NCI-H69 (cell line): ENCODE measurements at regions not wholly inside any gene's neighbourhood (a gene's known extent, or its start where the extent isn't known, plus 50 kb on each side); places are given as distances from the start of the nearest gene placed in this dataset.

Experiments used
- DNase-seq: peaks from one replicate; lab custom pipeline; 2025; lab: John Stamatoyannopoulos, UW

GRCh38 chr10:78938695-78939672, 129.8 kb upstream of the ZMIZ1 start:
- DNase-seq, result no peak

GRCh38 chr10:78942091-78942501, 126.7 kb upstream of the ZMIZ1 start:
- DNase-seq, result no peak

GRCh38 chr10:78944723-78945312, 123.9 kb upstream of the ZMIZ1 start:
- no peak for DNase-seq

GRCh38 chr10:78945838-78946237, 122.9 kb upstream of the ZMIZ1 start:
- no peak for DNase-seq

GRCh38 chr10:78947226-78947625, 121.5 kb upstream of the ZMIZ1 start:
- peak; percentile 49 for DNase-seq

GRCh38 chr10:78947733-78948132, 121.0 kb upstream of the ZMIZ1 start:
- DNase-seq, result no peak

DNA sequence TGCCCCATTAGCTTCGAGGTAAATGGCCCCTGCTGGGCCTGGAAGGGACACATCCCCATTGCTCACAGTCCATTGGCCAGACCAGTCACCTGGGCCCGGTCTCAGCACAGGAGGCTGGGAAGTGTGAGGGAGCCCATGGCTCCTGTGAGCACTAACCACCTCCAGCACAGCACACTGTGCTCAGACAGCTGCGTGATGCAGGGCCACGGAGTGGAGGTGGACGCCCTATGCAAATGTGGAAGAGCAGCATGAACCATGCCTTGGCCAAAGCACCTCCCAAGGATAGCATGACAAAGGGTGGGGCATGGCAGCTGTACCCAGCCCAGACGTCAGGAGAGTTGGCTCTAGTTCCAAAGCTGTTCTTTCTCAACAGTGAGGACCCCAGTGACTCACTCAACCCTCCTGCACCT, 120.1 kb upstream of the ZMIZ1 start:
- DNase-seq, result no peak

DNA sequence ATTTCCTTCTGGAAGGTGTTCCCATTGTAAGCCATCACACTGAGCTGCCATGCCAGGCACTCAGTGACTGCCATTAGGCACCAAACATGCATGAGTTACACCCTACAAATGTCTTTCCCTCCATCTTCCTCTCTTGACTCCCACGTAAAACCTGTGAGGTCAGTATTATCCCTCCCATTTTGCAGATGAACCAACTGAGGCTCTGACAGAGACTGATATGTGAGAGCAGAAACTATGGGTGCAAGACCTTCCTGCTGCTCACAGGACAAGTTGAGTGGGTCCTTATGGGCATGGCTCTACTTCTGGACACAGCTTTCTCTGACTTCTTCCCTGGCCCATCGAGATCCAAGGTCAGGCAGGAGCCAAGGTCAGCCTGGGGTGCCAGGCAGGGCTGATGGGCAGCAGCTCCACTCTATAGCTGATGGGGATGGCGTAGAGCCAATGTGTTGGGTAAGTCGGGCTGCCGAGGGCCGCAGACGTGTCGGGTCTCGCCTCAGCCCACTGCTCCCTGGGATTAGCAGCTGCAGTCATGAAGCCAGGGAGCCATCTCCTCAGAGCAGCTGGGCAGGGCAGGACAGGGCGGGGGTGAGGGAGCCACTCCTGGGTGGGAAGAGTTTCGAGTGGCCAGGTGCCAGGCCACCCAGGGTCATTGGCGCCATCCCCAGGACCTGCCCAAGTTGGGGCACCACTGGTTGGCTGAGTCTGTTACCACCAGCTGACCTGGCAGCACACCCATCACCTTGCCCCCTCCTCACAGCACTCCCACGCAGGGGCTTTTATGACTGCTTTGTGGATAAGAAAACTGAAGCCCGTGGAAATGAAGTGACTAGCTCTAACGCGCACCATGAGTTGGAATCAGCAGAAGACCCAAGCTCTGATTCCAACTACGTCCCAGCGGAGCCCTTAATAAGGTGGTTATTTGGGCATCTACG, 117.8 kb upstream of the ZMIZ1 start:
- DNase-seq, result peak; percentile 57

DNA sequence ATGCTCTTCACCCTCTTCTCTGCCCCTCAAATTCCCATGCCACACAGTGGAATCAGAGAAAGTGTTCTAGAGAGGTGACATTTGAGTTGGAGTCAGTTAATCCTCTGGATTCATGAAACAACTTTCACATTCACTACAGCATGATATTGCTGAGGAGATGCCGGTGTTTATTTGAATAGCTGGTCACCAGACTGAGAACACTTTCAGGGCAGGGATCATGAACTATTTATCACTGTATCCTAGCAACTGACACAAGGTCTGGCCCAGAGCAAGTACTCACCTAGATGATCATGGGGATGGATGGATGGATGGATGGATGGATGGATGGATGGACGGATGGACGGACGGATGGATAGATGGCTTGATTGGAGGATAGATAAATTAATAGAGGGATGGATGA, 116.7 kb upstream of the ZMIZ1 start:
- DNase-seq, result no peak

DNA sequence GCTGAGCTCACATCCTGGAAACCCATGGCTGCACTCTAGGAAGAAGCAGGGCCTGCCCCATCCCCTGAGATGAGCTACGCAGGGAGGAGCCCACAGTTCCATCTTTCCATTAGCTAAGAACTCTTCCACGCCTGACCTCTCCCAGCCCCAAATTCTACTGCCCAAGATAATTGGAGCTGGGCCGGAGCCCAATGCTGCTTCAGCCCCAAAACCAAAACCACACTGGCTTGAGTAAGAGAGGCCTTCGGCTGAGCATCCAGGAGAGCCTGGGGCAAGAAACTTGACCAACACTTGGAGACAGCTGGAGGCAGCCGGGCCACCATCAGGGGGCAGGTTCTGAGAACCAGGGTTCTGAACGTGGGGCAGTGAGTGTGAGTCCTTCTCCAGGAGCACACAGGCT, 116.1 kb upstream of the ZMIZ1 start:
- DNase-seq, result no peak

DNA sequence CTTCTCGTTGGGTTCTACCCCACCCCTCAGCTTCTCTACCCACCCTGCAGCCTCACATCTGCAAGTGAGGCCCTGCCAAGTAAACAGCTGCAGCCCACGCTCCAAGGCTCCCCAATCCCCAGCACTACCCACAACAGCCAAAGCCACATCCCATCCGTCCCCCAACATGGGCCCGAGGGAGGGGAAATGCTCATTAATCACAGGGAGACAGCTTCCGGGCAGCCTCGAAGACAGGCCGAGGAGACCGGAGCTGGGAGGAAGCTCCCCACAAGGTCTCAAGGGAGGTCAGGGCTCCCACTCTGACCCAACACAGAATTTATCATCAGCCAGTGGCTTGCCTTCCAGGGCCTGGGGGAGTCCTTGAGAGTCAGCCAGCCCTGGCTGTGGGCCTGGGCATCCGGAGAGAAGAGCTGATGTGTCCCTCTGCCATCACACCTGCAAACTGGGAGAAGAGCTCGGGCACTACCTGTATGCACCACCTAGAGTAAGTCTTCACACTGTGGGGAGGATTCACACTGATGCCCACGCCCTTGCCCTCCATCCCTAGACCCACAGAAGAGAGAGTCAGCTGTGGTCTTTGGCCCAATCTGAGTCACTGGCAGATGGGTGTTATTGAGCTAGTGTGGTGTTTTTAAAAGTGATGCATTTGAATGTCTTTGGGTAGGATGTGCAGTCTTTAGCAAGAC, 115.5 kb upstream of the ZMIZ1 start:
- no peak for DNase-seq

DNA sequence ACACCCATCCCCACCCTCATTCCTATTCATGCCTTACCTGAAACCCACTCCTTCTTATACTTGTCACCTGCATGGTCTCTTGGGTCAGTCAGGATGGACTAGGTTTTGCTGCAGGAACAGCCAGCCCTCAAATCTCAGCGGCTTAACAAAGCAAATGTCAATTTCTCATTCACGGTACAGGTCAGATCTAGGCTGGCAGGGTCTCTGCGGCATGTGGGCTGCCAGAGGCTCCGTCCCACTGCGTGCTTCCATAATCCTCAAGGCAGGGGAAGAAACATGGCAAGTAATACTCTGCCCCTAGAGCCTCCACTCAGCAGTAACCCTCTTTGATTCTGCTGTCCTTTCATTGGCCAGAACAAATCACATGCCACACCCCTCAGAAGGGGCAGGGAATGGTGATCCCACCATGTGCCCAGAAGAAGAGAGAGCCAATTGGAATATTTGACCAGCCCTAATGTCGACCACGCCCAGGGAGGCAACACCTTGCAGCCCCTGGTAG, 114.9 kb upstream of the ZMIZ1 start:
- DNase-seq, result no peak

- no peak for DNase-seq
These were observed 114.1 kb upstream of the ZMIZ1 start for GRCh38 chr10:78954689-78955088.

- no peak for DNase-seq
These were observed 113.6 kb upstream of the ZMIZ1 start for GRCh38 chr10:78955206-78955605.

DNA sequence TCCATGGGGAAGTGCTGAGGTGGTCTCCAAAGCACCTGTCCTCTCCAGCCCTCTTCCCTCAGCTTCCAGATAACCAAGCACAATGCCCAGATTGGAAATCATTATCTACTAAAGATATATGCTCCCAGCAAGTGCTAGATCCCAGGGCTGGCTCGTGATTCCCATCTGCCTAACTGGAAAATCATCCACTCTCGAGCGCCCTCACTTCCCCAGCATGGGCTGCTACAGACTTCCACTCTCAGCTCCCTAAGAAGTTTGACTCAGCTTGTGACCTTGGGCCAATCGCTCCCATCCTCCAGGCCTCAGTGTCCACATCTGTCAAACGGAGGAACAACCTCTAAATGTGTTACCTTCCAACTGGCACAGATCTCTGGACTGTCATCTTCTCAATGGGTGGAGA, 112.4 kb upstream of the ZMIZ1 start:
- no peak for DNase-seq

- no peak for DNase-seq
These were observed 111.2 kb upstream of the ZMIZ1 start for GRCh38 chr10:78957471-78958039.

DNA sequence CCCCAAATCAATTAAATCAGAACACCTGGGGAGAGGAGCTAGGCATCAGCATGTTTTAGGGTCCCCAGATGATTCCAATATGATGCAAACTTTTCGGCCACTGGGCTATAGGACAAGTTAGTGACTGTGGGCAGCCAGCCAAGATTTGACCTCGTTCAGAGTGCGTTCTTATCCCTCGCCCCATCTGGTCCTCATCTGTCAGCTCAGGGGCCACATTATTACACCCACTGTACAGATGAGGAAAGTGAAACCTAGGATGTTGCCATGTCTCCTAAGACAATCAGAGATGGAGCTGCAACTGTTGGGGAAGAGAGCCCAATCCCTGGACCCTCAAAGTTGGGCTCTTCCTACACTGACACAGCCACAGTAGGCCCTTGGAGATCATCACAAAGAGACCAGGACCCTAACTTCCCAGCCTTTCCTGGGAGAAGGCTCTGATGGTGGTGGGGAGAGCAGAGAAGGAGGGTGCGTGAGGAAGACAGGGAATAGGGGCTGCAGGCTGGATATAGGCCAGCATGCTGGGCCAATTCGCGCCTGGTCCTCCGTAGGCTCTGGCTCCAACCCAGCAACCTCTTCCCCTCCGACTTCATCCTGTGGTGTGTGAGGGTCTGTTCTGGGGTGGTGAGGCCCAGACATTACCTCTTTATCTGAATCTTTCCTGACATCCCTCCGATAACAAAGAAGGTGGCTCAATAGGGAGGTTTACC, 109.4 kb upstream of the ZMIZ1 start:
- peak; percentile 8 for DNase-seq

DNA sequence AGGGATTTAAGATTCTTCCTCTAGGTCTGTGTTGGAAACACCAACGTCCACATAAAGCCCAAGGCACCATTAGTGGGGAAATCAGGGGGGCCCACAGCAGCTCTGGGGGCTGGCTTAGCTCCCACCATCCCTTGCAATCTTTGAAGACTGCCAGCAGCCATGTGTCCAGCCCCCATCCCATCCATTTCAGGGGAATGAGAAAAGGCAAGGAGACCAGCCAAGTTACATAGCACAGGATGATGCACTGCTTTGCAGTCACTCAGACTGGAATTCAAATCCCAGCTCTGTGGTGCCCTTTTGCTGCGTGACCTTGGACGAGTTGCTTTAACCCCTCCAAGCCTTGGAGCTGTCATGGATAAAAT, 108.9 kb upstream of the ZMIZ1 start:
- DNase-seq, result no peak

DNA sequence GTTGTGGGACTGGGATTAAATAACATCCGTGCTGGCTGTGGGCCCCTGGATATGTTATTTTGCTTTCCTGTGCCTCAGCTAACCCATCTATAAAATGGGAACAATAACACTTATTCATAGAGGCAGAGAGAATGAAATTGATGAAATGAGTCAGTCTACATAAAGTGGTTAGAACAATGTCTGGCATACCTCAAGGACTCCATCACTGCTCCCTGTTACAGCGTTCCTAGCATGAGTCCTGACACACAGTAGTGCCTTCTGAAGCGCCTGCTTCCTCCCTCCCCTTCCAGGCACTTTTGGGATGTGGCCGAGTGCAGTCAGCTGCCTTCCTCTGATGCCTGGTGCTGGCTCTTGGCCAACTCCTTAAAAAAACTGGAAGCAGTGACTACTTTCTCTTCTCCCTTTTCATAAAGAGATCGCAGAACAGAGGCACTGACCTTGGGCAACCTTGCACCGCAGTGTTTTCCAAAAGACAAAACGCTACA, 108.4 kb upstream of the ZMIZ1 start:
- DNase-seq, result peak; percentile 35

DNA sequence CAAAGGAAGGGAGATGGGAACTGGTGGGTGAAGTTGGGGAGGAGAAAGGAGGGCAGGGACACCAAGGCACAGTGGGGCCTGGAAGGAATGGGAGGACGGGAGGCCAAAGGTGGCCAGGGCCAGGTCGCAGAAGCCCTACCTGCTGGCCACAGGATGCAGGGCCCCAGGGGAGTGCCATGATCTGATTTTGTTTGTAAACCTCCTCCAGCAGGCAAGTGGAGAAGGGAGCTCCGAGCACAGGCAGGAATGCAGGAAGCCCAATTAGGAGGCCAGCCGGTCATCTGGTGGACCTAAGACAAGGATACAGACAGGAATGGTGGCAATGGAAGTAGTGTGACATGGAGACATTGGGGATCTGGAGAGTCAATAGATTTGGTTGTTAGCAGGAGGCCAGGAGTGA, 107.0 kb upstream of the ZMIZ1 start:
- no peak for DNase-seq
